ENCODE measurements at regions not wholly inside any gene's neighbourhood (a gene's known extent, or its start where the extent isn't known, plus 50 kb on each side); places are given as distances from the start of the nearest gene placed in this dataset.
A peak's percentile ranks its signal among the peaks of the same experiment; 100 is the strongest.

- Histone ChIP-seq H3K4me3 (ENCODE audit: control insufficient read depth in 2 of 3, extremely low read depth in 1 of 3, insufficient read depth in 2 of 3, low read depth in 1 of 3, low read length in 3 of 3) (no peak overlapping the region), H3K4me1 (ENCODE audit: control insufficient read depth, extremely low read depth, insufficient read depth, low read length) (peaks cover 2% of the 10 kb centered on the region), H3K9me3 (ENCODE audit: control insufficient read depth, low read depth, low read length) (no peaks in the 10 kb centered on the region), H3K36me3 (ENCODE audit: control insufficient read depth in 2 of 2, extremely low read depth in 1 of 2, insufficient read depth in 2 of 2, low read length in 2 of 2) (no peaks in the 10 kb centered on the region), H3K4me2 (ENCODE audit: control insufficient read depth, extremely low read depth, insufficient read depth, low read depth, low read length) (no peak overlapping the region), H3K9me1 (ENCODE audit: control insufficient read depth, extremely low read depth, insufficient read depth, low read length) (no peaks in the 10 kb centered on the region), H2AFZ (ENCODE audit: control insufficient read depth, low read length) (no peak overlapping the region), H3K27ac (ENCODE audit: control insufficient read depth, insufficient read depth, low read length) (no peak overlapping the region), H3K27me3 (ENCODE audit: control insufficient read depth, extremely low read depth, insufficient read depth, low read length) (no peaks in the 10 kb centered on the region), H3K9ac (ENCODE audit: control insufficient read depth, extremely low read depth, insufficient read depth, low read length) (no peak overlapping the region), H3K79me2 (ENCODE audit: control insufficient read depth, insufficient read depth, low read length) (no peaks in the 10 kb centered on the region), H4K20me1 (ENCODE audit: control insufficient read depth, extremely low read depth, insufficient read depth, low read length) (no peaks in the 10 kb centered on the region)
- no peak for FAIRE-seq
- DNase-seq (ENCODE audit: low read depth, low spot score): no peak
- no peak for TF ChIP-seq CTCF (optimal IDR thresholded peaks at IDR 0.05 in 1 of 3, IDR thresholded peaks at IDR 0.05 in 1 of 3, conservative IDR thresholded peaks at IDR 0.05 in 1 of 3; ENCODE audit: extremely low read depth in 1 of 3, insufficient read depth in 2 of 3, low read length in 3 of 3)
- TF ChIP-seq EZH2 (IDR thresholded peaks at IDR 0.05; ENCODE audit: low read length): no peak
- dilution Hi-C loops (cut with MboI; ENCODE audit: extremely low pct_ligation_motif_present, low sequenced_read_pairs): no loop called here
Measured at GRCh38 chr13:79906345-79906744, 425.4 kb downstream of the NDFIP2 start.

- Histone ChIP-seq H3K9me3 (ENCODE audit: control insufficient read depth, low read depth, low read length) (no peaks in the 10 kb centered on the region), H2AFZ (ENCODE audit: control insufficient read depth, low read length) (peak overlapping the region; percentile 15), H3K4me2 (ENCODE audit: control insufficient read depth, extremely low read depth, insufficient read depth, low read depth, low read length) (no peak overlapping the region), H3K79me2 (ENCODE audit: control insufficient read depth, insufficient read depth, low read length) (no peaks in the 10 kb centered on the region), H3K4me1 (ENCODE audit: control insufficient read depth, extremely low read depth, insufficient read depth, low read length) (peaks cover 3% of the 10 kb centered on the region), H3K27ac (ENCODE audit: control insufficient read depth, insufficient read depth, low read length) (no peak overlapping the region), H3K9me1 (ENCODE audit: control insufficient read depth, extremely low read depth, insufficient read depth, low read length) (no peaks in the 10 kb centered on the region), H3K4me3 (ENCODE audit: control insufficient read depth in 2 of 3, extremely low read depth in 1 of 3, insufficient read depth in 2 of 3, low read depth in 1 of 3, low read length in 3 of 3) (no peak overlapping the region), H3K36me3 (ENCODE audit: control insufficient read depth in 2 of 2, extremely low read depth in 1 of 2, insufficient read depth in 2 of 2, low read length in 2 of 2) (no peaks in the 10 kb centered on the region), H3K27me3 (ENCODE audit: control insufficient read depth, extremely low read depth, insufficient read depth, low read length) (no peaks in the 10 kb centered on the region), H3K9ac (ENCODE audit: control insufficient read depth, extremely low read depth, insufficient read depth, low read length) (no peak overlapping the region), H4K20me1 (ENCODE audit: control insufficient read depth, extremely low read depth, insufficient read depth, low read length) (no peaks in the 10 kb centered on the region)
- FAIRE-seq (no peak), DNase-seq (ENCODE audit: low read depth, low spot score) (no peak)
- dilution Hi-C loops (cut with MboI; ENCODE audit: extremely low pct_ligation_motif_present, low sequenced_read_pairs): no loop called here
- TF ChIP-seq CTCF (optimal IDR thresholded peaks at IDR 0.05 in 1 of 3, IDR thresholded peaks at IDR 0.05 in 1 of 3, conservative IDR thresholded peaks at IDR 0.05 in 1 of 3; ENCODE audit: extremely low read depth in 1 of 3, insufficient read depth in 2 of 3, low read length in 3 of 3) (no peak), EZH2 (IDR thresholded peaks at IDR 0.05; ENCODE audit: low read length) (no peak)
Measured at GRCh38 chr13:79905018-79905417, 424.1 kb downstream of the NDFIP2 start.

Measured in keratinocyte (primary cell).